ENCODE measurements at regions not wholly inside any gene's neighbourhood (a gene's known extent, or its start where the extent isn't known, plus 50 kb on each side); places are given as distances from the start of the nearest gene placed in this dataset.

DNA sequence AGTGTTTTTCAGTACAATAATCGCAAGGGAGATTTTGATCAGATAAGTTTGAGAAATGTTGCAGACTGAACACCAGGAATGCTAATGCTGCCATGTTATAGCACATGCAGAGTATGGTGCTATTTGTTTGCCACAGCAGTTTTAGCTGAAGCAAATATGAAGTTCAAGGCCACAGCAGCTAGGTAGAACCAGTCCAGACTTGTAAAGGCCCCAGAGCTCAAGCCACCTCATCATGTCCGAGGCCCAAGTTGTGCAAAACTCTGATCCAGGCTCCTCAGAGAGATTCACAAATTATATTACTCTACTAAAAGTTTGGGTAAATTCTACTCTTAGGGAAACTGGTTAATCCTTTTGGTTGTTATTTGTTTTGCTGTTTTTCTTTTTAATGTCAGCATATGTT lies 2702.6 kb downstream of the PCDH9 start:
- peaks cover 15 to 20% of the 10 kb centered on the region in 2 experiments for H3K4me1 Mint-ChIP-seq
- H3K27me3 Mint-ChIP-seq (ENCODE audit: low read depth) = no peaks in the 10 kb centered on the region
- Histone ChIP-seq H3K23me2 (ENCODE audit: insufficient read length, low read depth, low read length, poor library complexity, severe bottlenecking) (no peaks in the 10 kb centered on the region), H3K79me1 (ENCODE audit: insufficient read depth, low read depth, low read length, poor library complexity, severe bottlenecking) (no peaks in the 10 kb centered on the region), H2AFZ (ENCODE audit: low read length) (no peak overlapping the region), H4K91ac (ENCODE audit: insufficient read length, low read depth, low read length) (no peak overlapping the region), H3K56ac (ENCODE audit: insufficient read length, low read depth, low read length) (no peak overlapping the region), H3K9me3 (ENCODE audit: control insufficient read depth, low read depth, low read length) (no peaks in the 10 kb centered on the region), H3T11ph (ENCODE audit: low read length) (no peak overlapping the region), H3K4me2 (ENCODE audit: insufficient read depth, insufficient read length, low read length) (no peak overlapping the region), H3K27me3 (ENCODE audit: insufficient read depth, low read length) (no peaks in the 10 kb centered on the region), H3K4me1 (ENCODE audit: insufficient read depth, low read length) (no peaks in the 10 kb centered on the region), H2BK5ac (ENCODE audit: insufficient read length, low read length) (no peak overlapping the region), H3K14ac (ENCODE audit: insufficient read depth, low read length) (no peak overlapping the region), H4K20me1 (ENCODE audit: control insufficient read depth, insufficient read depth, insufficient read length) (no peaks in the 10 kb centered on the region), H2BK120ac (ENCODE audit: low read depth, low read length, poor library complexity, severe bottlenecking) (no peak overlapping the region), H3K27ac (ENCODE audit: insufficient read length, low read depth, low read length) (no peak overlapping the region), H2BK15ac (ENCODE audit: low read depth, low read length) (no peak overlapping the region), H3K9ac (ENCODE audit: extremely low read depth, insufficient read length, low read length) (no peak overlapping the region), H3K4ac (ENCODE audit: low read depth, low read length) (no peak overlapping the region), H2BK20ac (ENCODE audit: low read depth, low read length, poor library complexity, severe bottlenecking) (no peak overlapping the region), H2AK5ac (ENCODE audit: insufficient read length, low read length) (no peak overlapping the region), H3K18ac (ENCODE audit: insufficient read length, low read depth, low read length) (no peak overlapping the region), H4K5ac (ENCODE audit: insufficient read length, low read depth, low read length) (no peak overlapping the region), H4K8ac (replicated peaks; ENCODE audit: insufficient read length, low read depth, low read length) (no peak overlapping the region), H2BK12ac (ENCODE audit: insufficient read length, low read depth, low read length) (no peak overlapping the region), H3K23ac (ENCODE audit: insufficient read length, low read depth, low read length) (no peak overlapping the region), H3K79me2 (ENCODE audit: insufficient read depth, low read length) (no peaks in the 10 kb centered on the region)
- no peak for DNase-seq
- no peak overlapping the region for H3K4me3 Mint-ChIP-seq
- H3K9me3 Mint-ChIP-seq = peaks cover 14 to 18% of the 10 kb centered on the region in 2 experiments; a peak in 4 of 5 replicates
- no peak for TF ChIP-seq CTCF (conservative IDR thresholded peaks at IDR 0.05)
- no peak overlapping the region for H3K27ac Mint-ChIP-seq
- WGBS (ENCODE audit: extremely low coverage, insufficient read length, low lambda C conversion rate) = no CpG with 5 or more reads among the region's 2 CpGs
- H3K36me3 Mint-ChIP-seq (ENCODE audit: insufficient read depth in 1 of 3, low read depth in 3 of 3) = peaks cover 8 to 27% (median 25%) of the 10 kb centered on the region in 3 experiments
